PFSK-1 (cell line): ENCODE measurements at regions not wholly inside any gene's neighbourhood (a gene's known extent, or its start where the extent isn't known, plus 50 kb on each side); places are given as distances from the start of the nearest gene placed in this dataset.

Experiments
- FOXP2 ChIP-seq: optimal IDR thresholded peaks from 2 replicates; pipeline ENCODE3; 2011; ENCODE audit warnings: borderline replicate concordance, control low read depth, inconsistent platforms; ENCODE audit not compliant: insufficient read depth; ENCODE audit errors: extremely low read length, extremely low read depth
- POLR2AphosphoS5 ChIP-seq: IDR thresholded peaks from 2 replicates; pipeline ENCODE4 v1.6.1; 2012; ENCODE audit warnings: low read depth, mild to moderate bottlenecking, control low read depth, low read length, moderate library complexity
- REST ChIP-seq, 2 experiments: IDR thresholded peaks; 2 replicates each; pipeline versions ENCODE4 v1.6.1 to v1.8.0; 2011 to 2012; ENCODE audit warnings: low read depth in 2 of 2, low read length in 2 of 2, control low read depth in 1 of 2, inconsistent platforms in 1 of 2, mild to moderate bottlenecking in 1 of 2, moderate library complexity in 1 of 2; ENCODE audit not compliant: insufficient read depth in 1 of 2
- SIN3A ChIP-seq: IDR thresholded peaks from 2 replicates; pipeline ENCODE4 v1.6.1; 2012; ENCODE audit warnings: mild to moderate bottlenecking, low read length, moderate library complexity, borderline replicate concordance; ENCODE audit not compliant: insufficient read depth
- TAF1 ChIP-seq: IDR thresholded peaks from 2 replicates; pipeline ENCODE4 v1.6.1; 2012; ENCODE audit warnings: low read length, control low read depth, borderline replicate concordance; ENCODE audit not compliant: insufficient read depth

GRCh38 chr11:80024119-80024518 is 583.3 kb upstream of the TENM4 start:
- TF ChIP-seq FOXP2 (no peak), TAF1 (no peak)

GRCh38 chr11:80023386-80023785 is 582.6 kb upstream of the TENM4 start:
- TF ChIP-seq SIN3A: no peak
- no peak for TF ChIP-seq REST (IDR thresholded peaks at IDR 0.05; ENCODE audit: insufficient read depth in 1 of 2, low read depth in 2 of 2, low read length in 2 of 2)

GRCh38 chr11:80010536-80010935 is 569.7 kb upstream of the TENM4 start:
- TF ChIP-seq SIN3A: no peak
- no peak for TF ChIP-seq POLR2AphosphoS5
- TF ChIP-seq TAF1: no peak
- no peak for TF ChIP-seq REST (IDR thresholded peaks at IDR 0.05; ENCODE audit: insufficient read depth in 1 of 2, low read depth in 2 of 2, low read length in 2 of 2)
- TF ChIP-seq FOXP2: no peak

GRCh38 chr11:80009081-80009480 is 568.3 kb upstream of the TENM4 start:
- TF ChIP-seq FOXP2: no peak
- TF ChIP-seq POLR2AphosphoS5: no peak
- no peak for TF ChIP-seq TAF1
- TF ChIP-seq SIN3A: no peak
- TF ChIP-seq REST (IDR thresholded peaks at IDR 0.05; ENCODE audit: insufficient read depth in 1 of 2, low read depth in 2 of 2, low read length in 2 of 2): no peak

GRCh38 chr11:80007616-80008015 is 566.8 kb upstream of the TENM4 start:
- no peak for TF ChIP-seq REST (IDR thresholded peaks at IDR 0.05; ENCODE audit: insufficient read depth in 1 of 2, low read depth in 2 of 2, low read length in 2 of 2)
- TF ChIP-seq TAF1: no peak
- TF ChIP-seq FOXP2: no peak
- TF ChIP-seq SIN3A: no peak
- TF ChIP-seq POLR2AphosphoS5: no peak

- no peak for TF ChIP-seq FOXP2
- no peak for TF ChIP-seq REST (IDR thresholded peaks at IDR 0.05; ENCODE audit: insufficient read depth in 1 of 2, low read depth in 2 of 2, low read length in 2 of 2)
- TF ChIP-seq POLR2AphosphoS5: no peak
- no peak for TF ChIP-seq SIN3A
- no peak for TF ChIP-seq TAF1
Observed at GRCh38 chr11:79990141-79990540, 549.3 kb upstream of the TENM4 start.
